Stomach (tissue), 4 donors: ENCODE measurements at regions not wholly inside any gene's neighbourhood (a gene's known extent, or its start where the extent isn't known, plus 50 kb on each side); places are given as distances from the start of the nearest gene placed in this dataset.

Experiments used
- CTCF ChIP-seq, 7 experiments: fragments of 450-650 bp in 4 of 7; fragments of 200-600 bp in 3 of 7; sonication (generic) in 3 of 7; IDR thresholded peaks; one replicate each; pipeline ENCODE4 v1.5.1; 2016 to 2019; ENCODE audit warnings: antibody characterized with exemption in 7 of 7, control low read depth in 2 of 7, mild to moderate bottlenecking in 1 of 7
- EP300 ChIP-seq: sonication (generic); formaldehyde crosslinking; IDR thresholded peaks from one replicate; pipeline ENCODE4 v1.6.1; 2017; ENCODE audit warnings: antibody characterized with exemption
- POLR2A ChIP-seq, 4 donors: fragments of 450-650 bp; IDR thresholded peaks; one replicate each; pipeline ENCODE4 v1.6.1; 2016; ENCODE audit warnings: antibody characterized with exemption in 4 of 4, control low read depth in 2 of 4, mild to moderate bottlenecking in 1 of 4, moderate library complexity in 1 of 4
- POLR2AphosphoS5 ChIP-seq, 3 donors: sonication (generic); formaldehyde crosslinking; IDR thresholded peaks; one replicate each; pipeline ENCODE4 v1.6.1; 2016; ENCODE audit warnings: antibody characterized with exemption in 3 of 3

DNA sequence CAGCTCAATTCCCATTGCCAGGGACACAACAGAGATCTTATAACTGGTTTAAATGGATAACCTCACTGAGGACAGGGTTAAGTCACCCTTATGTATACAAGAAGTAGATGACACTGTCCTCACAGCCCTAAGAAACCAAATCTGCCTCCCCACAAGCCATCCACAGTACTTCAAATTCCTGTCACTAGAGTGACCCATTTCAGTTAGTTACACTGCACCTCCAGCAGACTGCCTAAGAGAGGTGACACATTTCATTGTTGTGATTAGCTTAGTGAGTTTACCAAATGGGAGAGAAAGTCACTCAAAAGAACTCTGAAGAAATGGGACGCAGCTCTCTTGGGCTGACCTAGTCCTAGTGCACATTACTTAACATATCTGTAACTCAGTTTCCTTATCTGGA, 53.6 kb upstream of the HTR1A start:
- no peak for TF ChIP-seq EP300
- TF ChIP-seq POLR2A (IDR thresholded peaks at IDR 0.05): no peak
- TF ChIP-seq CTCF (IDR thresholded peaks at IDR 0.05): no peak
- no peak for TF ChIP-seq POLR2AphosphoS5 (IDR thresholded peaks at IDR 0.05)
